ENCODE measurements at regions not wholly inside any gene's neighbourhood (a gene's known extent, or its start where the extent isn't known, plus 50 kb on each side); places are given as distances from the start of the nearest gene placed in this dataset.

- FAIRE-seq (no peak), DNase-seq (ENCODE audit: insufficient read length, low spot score) (no peak)
- no peak for TF ChIP-seq POLR2A (IDR thresholded peaks at IDR 0.05; ENCODE audit: low read depth, low read length)
Observed at GRCh38 chr17:77454242-77455095, 313.7 kb downstream of the SEC14L1 start.

GRCh38 chr17:77455111-77455890 is 314.5 kb downstream of the SEC14L1 start:
- TF ChIP-seq POLR2A (IDR thresholded peaks at IDR 0.05; ENCODE audit: low read depth, low read length) = no peak
- no peak for FAIRE-seq
- DNase-seq (ENCODE audit: insufficient read length, low spot score) = no peak

- FAIRE-seq (no peak), DNase-seq (ENCODE audit: insufficient read length, low spot score) (no peak)
- no peak for TF ChIP-seq POLR2A (IDR thresholded peaks at IDR 0.05; ENCODE audit: low read depth, low read length)
Observed at GRCh38 chr17:77455891-77456260, 315.1 kb downstream of the SEC14L1 start.

GRCh38 chr17:77456271-77456950 is 315.6 kb downstream of the SEC14L1 start:
- FAIRE-seq = no peak
- DNase-seq (ENCODE audit: insufficient read length, low spot score) = no peak

GRCh38 chr17:77456951-77457548 is 316.3 kb downstream of the SEC14L1 start:
- DNase-seq (ENCODE audit: insufficient read length, low spot score) (no peak), FAIRE-seq (no peak)
- no peak for TF ChIP-seq POLR2A (IDR thresholded peaks at IDR 0.05; ENCODE audit: low read depth, low read length)

More at GRCh38 chr17:77456271-77456950, 315.6 kb downstream of the SEC14L1 start:
- TF ChIP-seq POLR2A (IDR thresholded peaks at IDR 0.05; ENCODE audit: low read depth, low read length) = no peak

- no peak for FAIRE-seq
Observed at GRCh38 chr17:77457572-77458201, 316.9 kb downstream of the SEC14L1 start.

GRCh38 chr17:77458202-77459017 is 317.6 kb downstream of the SEC14L1 start:
- no peak for TF ChIP-seq POLR2A (IDR thresholded peaks at IDR 0.05; ENCODE audit: low read depth, low read length)
- no peak for FAIRE-seq
- no peak for DNase-seq (ENCODE audit: insufficient read length, low spot score)

More at GRCh38 chr17:77457572-77458201, 316.9 kb downstream of the SEC14L1 start:
- DNase-seq (ENCODE audit: insufficient read length, low spot score) = no peak
- TF ChIP-seq POLR2A (IDR thresholded peaks at IDR 0.05; ENCODE audit: low read depth, low read length) = no peak

GRCh38 chr17:77459018-77459755 is 318.4 kb downstream of the SEC14L1 start:
- no peak for FAIRE-seq
- TF ChIP-seq POLR2A (IDR thresholded peaks at IDR 0.05; ENCODE audit: low read depth, low read length) = no peak
- no peak for DNase-seq (ENCODE audit: insufficient read length, low spot score)

GRCh38 chr17:77460514-77461046 is 319.8 kb downstream of the SEC14L1 start:
- no peak for DNase-seq (ENCODE audit: insufficient read length, low spot score)
- no peak for FAIRE-seq
- no peak for TF ChIP-seq POLR2A (IDR thresholded peaks at IDR 0.05; ENCODE audit: low read depth, low read length)

GRCh38 chr17:77461277-77462057 is 320.7 kb downstream of the SEC14L1 start:
- TF ChIP-seq POLR2A (IDR thresholded peaks at IDR 0.05; ENCODE audit: low read depth, low read length) = no peak
- DNase-seq (ENCODE audit: insufficient read length, low spot score) = no peak
- FAIRE-seq = no peak

GRCh38 chr17:77462090-77462489 is 321.3 kb downstream of the SEC14L1 start:
- no peak for TF ChIP-seq POLR2A (IDR thresholded peaks at IDR 0.05; ENCODE audit: low read depth, low read length)
- no peak for DNase-seq (ENCODE audit: insufficient read length, low spot score)
- no peak for FAIRE-seq
